Fibroblast of skin of left biceps (primary cell): ENCODE measurements at regions not wholly inside any gene's neighbourhood (a gene's known extent, or its start where the extent isn't known, plus 50 kb on each side); places are given as distances from the start of the nearest gene placed in this dataset.
"Not testable (repeated sequence)": the region's sequence is repeated elsewhere in the genome, so short reads cannot be mapped to it uniquely, and the experiment has no call there.

ENCODE experiments used
- DNase-seq, 2 experiments: peaks; one replicate each; pipeline ENCODE4 v3.0.0-alpha.2; 2013; ENCODE audit warnings: low read depth in 2 of 2

DNA sequence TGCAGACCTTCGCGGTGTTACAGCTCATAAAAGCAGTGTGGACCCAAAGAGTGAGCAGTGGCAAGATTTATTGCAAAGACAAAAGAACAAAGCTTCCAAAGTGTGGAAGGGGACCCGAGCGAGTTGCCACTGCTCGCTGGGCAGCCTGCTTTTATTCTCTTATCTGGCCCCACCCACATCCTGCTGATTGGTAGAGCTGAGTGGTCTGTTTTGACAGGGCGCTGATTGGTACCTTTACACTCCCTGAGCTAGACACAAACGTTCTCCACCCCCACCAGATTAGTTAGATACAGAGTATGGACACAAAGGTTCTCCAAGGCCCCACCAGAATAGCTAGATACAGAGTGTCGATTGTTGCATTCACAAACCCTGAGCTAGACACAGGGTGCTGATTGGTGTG, 156.2 kb upstream of the GIMD1 start:
- DNase-seq: not testable (repeated sequence)

DNA sequence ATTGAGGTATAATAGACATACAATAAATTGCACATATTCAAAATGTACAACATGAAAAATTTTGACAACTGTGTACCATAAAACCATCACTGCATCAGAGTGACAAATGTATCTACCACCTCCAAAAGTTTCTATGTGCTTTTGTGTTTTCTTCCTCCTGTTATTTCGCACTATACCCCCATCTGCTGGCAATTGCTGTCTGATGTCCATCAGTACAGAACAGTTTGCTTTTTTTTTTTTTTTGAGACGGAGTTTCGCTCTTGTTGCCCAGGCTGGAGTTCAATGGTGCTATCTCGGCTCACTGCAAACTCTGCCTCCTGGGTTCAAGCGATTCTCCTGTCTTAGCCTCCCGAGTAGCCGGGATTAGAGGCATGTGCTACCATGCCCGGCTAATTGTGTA, 154.3 kb upstream of the GIMD1 start:
- no peak for DNase-seq

DNA sequence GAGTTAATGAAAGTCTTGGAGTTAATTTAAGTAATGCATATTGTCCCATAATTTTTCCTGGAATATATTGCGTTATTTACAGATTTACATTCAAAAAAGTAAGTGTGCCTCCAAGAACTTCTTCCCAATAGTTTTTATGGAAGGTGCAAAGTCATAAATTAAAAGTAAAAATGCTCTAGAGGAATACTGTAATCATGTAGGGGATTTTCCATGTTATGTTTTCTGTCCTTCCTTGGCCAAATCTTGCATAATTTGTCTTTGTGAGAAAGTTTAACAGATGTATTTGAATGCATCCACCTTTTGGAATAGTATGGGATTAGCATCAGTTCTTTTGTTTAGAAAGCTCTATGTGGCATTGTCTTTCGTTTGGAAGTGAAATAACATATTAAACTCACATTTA, 144.1 kb upstream of the GIMD1 start:
- DNase-seq: no peak

DNA sequence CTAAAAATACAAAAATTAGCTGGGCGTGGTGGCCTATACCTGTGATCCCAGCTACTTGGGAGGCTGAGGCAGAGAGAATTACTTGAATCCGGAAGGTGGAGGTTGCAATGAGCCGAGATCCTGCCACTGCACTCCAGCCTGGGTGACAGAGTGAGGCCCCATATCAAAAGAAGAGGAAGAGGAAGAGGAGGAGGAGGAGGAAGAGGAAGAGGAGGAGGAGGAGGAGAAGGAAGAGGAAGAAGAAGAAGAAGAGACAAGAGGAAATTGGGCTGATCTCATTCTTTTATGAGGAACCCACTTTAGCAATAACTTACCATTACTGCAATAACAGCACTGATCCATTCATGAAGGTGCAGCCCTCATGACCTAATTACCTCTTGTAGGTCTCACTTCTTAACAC, 138.9 kb upstream of the GIMD1 start:
- no peak for DNase-seq

- no peak for DNase-seq
Measured at GRCh38 chr4:106503116-106504050, 134.8 kb upstream of the GIMD1 start.

DNA sequence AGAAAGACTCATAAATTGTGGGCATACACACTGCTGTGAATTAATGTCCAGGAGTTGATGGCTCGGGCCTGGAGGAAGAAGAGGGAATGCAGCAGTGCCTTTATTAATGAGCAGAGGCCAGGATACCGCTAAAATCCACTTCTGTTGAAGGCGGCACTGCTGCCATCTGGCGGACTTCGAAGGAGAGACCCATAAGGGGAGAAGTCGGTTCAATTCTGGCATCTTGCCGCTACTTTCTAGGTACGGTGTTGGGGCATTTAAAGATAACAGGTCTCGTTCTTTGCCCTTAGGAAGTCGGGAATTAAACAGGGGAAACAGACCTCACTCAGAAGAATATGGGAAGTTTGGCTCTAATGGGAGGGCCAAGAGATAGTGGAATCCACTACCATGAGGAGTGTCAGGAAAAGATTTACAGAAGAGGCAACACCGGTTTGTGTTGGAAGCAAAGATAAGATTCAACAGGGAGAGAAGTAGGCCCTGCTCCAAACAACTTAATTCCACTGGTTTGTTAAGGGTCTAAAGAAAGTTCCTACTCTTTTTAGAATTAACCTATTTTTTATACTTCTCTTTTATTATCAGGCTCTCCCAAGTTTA, 133.6 kb upstream of the GIMD1 start:
- peak in 1 of 2 experiments; percentile 26 for DNase-seq

- peak; percentile 26 to 41 for DNase-seq
Measured at GRCh38 chr4:106497271-106497670, 128.7 kb upstream of the GIMD1 start.

DNA sequence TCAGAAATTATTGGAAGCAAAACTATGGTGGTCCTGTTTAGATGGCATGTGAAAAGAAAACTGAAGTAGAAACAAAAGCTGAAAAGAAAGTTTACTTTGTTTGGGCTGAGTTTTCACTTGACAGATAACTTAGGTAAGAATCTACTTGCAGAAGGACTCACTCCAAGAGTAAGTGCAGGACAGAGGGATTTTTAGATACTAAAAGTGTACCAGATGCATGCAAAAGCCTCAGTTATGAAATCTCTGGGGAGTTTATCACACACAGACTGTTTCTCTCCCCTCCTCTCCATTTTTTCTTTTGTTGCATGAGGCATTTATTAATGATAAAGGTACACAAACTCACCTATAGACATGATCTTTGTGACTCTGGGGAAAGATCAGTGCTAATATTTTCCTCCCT, 127.5 kb upstream of the GIMD1 start:
- no peak for DNase-seq

GRCh38 chr4:106495476-106495875, 126.9 kb upstream of the GIMD1 start:
- peak; percentile 97 to 98 for DNase-seq

- DNase-seq: peak; percentile 24 to 38
Measured at GRCh38 chr4:106494066-106494465, 125.5 kb upstream of the GIMD1 start.

DNA sequence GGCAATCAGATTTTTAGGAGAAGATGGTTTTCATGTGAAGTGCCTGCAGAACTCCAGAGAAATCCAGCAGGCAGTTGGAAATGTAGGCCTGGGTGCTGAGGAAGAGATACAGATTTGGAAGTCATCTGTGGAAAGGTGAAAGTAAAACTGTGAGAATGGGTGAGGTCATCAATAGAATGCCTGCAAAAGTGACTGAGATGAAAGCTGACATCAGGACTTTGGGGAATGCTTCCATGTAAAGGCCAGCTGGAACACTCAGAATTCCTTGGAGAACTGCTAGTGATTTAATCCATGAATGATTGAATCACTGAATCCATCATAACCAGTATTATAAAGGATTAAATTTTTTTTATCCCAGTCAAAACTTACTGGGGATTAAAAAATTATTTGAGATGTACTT, 124.5 kb upstream of the GIMD1 start:
- no peak for DNase-seq

DNA sequence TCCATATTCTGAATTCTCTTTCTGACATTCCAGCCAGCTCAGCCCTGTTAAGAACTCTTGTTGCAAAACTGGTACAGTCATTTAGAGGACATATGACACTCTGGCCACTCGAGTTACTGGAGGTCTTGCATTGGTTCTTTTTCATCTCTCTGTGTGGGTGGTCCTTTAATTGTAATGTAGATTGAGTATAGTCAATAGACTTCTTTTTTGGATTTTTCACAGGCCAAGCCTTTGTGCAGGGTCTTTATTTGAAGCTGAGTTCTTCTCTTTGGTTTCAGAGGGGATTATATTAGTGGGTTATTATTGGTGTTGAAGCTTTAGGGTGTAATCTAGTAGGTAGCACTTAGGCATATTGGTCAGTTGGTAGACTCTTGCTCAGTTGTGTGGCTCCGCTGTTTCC, 118.0 kb upstream of the GIMD1 start:
- no peak for DNase-seq

GRCh38 chr4:106481801-106482200, 113.2 kb upstream of the GIMD1 start:
- no peak for DNase-seq

- DNase-seq: no peak
Measured at GRCh38 chr4:106478152-106478551, 109.6 kb upstream of the GIMD1 start.

DNA sequence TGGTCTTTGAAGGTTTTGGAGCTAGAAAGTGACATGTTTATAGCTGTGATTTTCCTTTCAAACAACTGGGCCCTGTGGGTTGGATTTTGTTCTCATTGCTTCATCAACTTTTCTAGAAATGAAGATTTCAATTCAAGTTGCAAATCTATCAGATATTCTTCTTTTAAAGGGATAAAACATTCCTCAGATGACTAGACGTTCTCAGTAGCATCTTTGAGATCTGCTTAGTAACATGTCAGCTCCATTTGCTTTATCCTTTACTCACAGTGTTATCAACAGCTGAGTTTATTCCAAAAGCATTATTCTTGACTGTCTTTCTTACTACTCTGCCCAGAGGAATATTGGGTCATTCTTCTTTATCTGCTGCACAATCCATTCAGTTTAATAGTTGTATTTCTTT, 108.2 kb upstream of the GIMD1 start:
- DNase-seq: no peak

DNA sequence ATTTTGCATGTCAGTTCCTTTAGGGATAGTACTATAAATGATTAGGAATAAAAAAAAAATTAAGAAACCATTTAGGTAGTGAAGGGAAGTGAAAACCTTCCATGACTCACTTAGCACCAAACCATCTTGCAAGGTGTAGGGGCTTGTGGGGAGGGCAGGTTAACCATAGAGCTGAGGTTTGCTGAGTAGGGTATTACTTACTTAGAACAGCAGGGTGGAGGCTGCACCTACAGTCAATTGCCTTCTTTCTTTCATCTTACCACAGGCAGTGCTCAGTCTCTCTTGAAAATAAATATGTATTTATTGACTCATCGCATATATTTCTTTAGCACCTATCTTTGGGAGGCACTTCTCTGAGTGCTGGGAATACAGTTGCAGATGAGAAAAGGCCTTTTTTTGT, 104.9 kb upstream of the GIMD1 start:
- DNase-seq: no peak

DNA sequence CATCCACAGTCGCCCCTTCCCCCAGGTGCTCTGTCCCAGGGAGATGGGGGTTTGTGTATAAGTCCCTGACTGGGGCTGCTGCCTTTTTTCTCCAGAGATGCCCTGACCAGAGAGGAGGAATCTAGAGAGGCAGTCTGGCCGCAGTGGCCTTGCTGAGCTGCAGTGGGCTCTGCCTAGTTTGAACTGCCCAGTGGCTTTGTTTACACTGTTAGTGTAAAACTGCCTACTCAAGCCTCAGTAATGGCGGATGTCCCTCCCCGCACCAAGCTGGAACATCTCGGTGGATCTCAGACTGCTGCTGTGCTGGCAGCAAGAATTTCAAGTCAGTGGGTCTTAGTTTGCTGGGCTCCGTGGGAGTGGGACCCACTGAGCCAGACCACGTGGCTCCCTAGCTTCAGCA, 102.6 kb upstream of the GIMD1 start:
- DNase-seq: no peak

DNA sequence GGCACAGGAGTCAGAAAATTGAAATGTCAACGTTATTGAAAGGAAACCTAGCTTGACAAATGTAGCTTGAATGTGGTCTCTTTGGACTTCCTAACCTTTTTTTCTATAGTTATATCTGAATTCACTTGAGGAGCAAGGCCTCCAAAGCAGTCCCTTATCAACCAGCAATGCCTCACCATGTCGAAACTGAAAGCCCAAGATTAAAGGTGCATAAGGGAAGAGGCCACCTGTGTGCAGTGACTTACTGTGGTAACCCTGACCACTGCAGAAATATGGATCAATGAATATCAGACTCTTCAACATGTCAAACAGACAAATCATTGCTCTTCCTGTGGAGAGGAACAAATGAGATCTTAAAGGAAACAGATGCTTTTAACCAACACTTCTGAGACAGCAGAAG, 95.0 kb upstream of the GIMD1 start:
- DNase-seq: no peak

DNA sequence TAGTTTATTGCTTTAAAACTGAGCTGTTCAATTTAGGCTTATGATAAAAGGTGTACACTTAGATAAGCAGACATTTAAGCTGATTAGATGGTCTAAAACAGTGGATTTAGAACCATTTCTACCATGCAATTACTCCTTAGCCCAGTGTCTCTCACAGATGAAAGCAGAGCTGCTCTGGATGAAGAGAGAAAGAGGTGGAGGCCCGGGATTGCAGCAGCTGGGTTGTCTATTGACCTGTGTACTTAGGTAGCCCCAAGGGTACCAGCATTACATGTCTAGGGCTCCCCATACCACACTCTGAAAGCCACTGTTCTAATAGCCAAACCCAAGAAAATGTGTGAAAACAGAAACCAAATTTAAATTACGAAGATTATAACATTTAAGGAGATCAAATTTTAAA, 86.0 kb upstream of the GIMD1 start:
- DNase-seq: no peak

- no peak for DNase-seq
Measured at GRCh38 chr4:106454021-106454420, 85.4 kb upstream of the GIMD1 start.

DNA sequence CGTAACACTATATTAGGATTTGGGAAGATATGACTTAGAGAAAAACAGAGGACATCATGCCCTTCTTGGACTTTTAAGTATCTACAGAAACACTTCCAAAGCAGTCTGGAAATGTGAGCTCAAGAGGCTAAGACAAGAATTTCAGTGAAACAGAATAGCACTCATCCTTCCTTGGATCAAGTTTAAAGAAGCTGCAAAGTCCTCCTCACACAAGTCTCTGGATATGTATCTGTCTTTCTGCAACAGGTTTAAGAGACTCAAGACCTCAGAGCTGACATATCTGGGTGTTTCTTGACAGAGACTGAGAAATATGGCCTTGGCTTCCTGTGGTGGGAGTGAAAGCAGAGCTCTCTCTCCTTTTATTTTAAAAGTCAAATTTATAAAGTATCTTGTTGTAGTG, 82.5 kb upstream of the GIMD1 start:
- DNase-seq: no peak

GRCh38 chr4:106450249-106450648, 81.7 kb upstream of the GIMD1 start:
- DNase-seq: no peak

DNA sequence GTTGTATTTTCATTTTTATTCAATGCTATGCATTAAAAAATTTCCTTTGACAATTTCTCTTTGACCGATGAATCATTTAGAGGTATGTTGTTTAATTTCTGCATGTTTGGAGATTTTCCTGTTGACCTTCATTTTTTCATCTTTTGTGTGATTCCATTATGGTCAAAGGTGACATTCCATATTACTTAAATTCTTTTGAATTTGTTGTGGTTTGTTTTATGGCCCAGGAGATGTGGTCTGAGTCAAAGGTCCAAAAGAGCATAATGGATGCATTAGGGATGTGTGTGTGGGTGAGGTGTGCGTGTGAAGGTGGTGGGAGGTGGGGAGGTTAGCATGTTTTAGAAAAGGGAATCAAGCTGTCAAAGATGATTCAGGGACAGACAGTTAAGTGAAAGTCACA, 76.0 kb upstream of the GIMD1 start:
- DNase-seq: peak in 1 of 2 experiments; percentile 12
